ENCODE measurements at regions not wholly inside any gene's neighbourhood (a gene's known extent, or its start where the extent isn't known, plus 50 kb on each side); places are given as distances from the start of the nearest gene placed in this dataset.

- H3K27me3 ChIP-seq (ENCODE audit: low read length), result no peaks in the 10 kb centered on the region
- H3K9me3 ChIP-seq (ENCODE audit: insufficient read depth, low read length), result no peaks in the 10 kb centered on the region
- H3K79me2 ChIP-seq (ENCODE audit: insufficient read depth, low read length), result no peaks in the 10 kb centered on the region
- TF ChIP-seq EZH2phosphoT487 (conservative IDR thresholded peaks at IDR 0.05; ENCODE audit: low read length), result no peak
- TF ChIP-seq CTCF (IDR thresholded peaks at IDR 0.05; ENCODE audit: insufficient read depth, low read length, poor library complexity, severe bottlenecking), result no peak
- H4K20me1 ChIP-seq (ENCODE audit: low read depth, low read length), result no peaks in the 10 kb centered on the region
- H3F3A ChIP-seq (ENCODE audit: insufficient read depth), result no peaks in the 10 kb centered on the region
- no peaks in the 10 kb centered on the region for H3K9me2 ChIP-seq (replicated peaks; ENCODE audit: insufficient read depth, low read length)
- H3K9ac ChIP-seq (ENCODE audit: low read length), result no peak overlapping the region
- no peaks in the 10 kb centered on the region for H3K36me3 ChIP-seq (ENCODE audit: low read length)
- H2AFZ ChIP-seq (ENCODE audit: low read depth, low read length, severe bottlenecking), result no peak overlapping the region
- no peak overlapping the region for H3K4me3 ChIP-seq (ENCODE audit: insufficient read depth, low read length, poor library complexity, severe bottlenecking)
- H3K27ac ChIP-seq (ENCODE audit: low read depth, low read length), result no peak overlapping the region
- H3K4me2 ChIP-seq (ENCODE audit: low read depth, low read length, poor library complexity, severe bottlenecking), result no peak overlapping the region
Measured at GRCh38 chr3:195012100-195012499, 258.9 kb downstream of the XXYLT1 start.

GRCh38 chr3:195012571-195012970, 258.4 kb downstream of the XXYLT1 start:
- no peak overlapping the region for H3K9ac ChIP-seq (ENCODE audit: low read length)
- H3K27me3 ChIP-seq (ENCODE audit: low read length), result no peaks in the 10 kb centered on the region
- no peak overlapping the region for H3K4me2 ChIP-seq (ENCODE audit: low read depth, low read length, poor library complexity, severe bottlenecking)
- no peaks in the 10 kb centered on the region for H4K20me1 ChIP-seq (ENCODE audit: low read depth, low read length)
- no peaks in the 10 kb centered on the region for H3K79me2 ChIP-seq (ENCODE audit: insufficient read depth, low read length)
- H2AFZ ChIP-seq (ENCODE audit: low read depth, low read length, severe bottlenecking), result no peak overlapping the region
- H3K36me3 ChIP-seq (ENCODE audit: low read length), result no peaks in the 10 kb centered on the region
- no peaks in the 10 kb centered on the region for H3K9me2 ChIP-seq (replicated peaks; ENCODE audit: insufficient read depth, low read length)
- H3K4me3 ChIP-seq (ENCODE audit: insufficient read depth, low read length, poor library complexity, severe bottlenecking), result no peak overlapping the region
- no peaks in the 10 kb centered on the region for H3F3A ChIP-seq (ENCODE audit: insufficient read depth)
- H3K9me3 ChIP-seq (ENCODE audit: insufficient read depth, low read length), result no peaks in the 10 kb centered on the region
- H3K27ac ChIP-seq (ENCODE audit: low read depth, low read length), result no peak overlapping the region
- TF ChIP-seq CTCF (IDR thresholded peaks at IDR 0.05; ENCODE audit: insufficient read depth, low read length, poor library complexity, severe bottlenecking), result no peak

- no peaks in the 10 kb centered on the region for H3K9me2 ChIP-seq (replicated peaks; ENCODE audit: insufficient read depth, low read length)
- no peak overlapping the region for H3K9ac ChIP-seq (ENCODE audit: low read length)
- no peaks in the 10 kb centered on the region for H3K9me3 ChIP-seq (ENCODE audit: insufficient read depth, low read length)
- no peak overlapping the region for H3K4me2 ChIP-seq (ENCODE audit: low read depth, low read length, poor library complexity, severe bottlenecking)
- H2AFZ ChIP-seq (ENCODE audit: low read depth, low read length, severe bottlenecking), result no peak overlapping the region
- H3K27ac ChIP-seq (ENCODE audit: low read depth, low read length), result no peak overlapping the region
- no peaks in the 10 kb centered on the region for H3K36me3 ChIP-seq (ENCODE audit: low read length)
- H3K79me2 ChIP-seq (ENCODE audit: insufficient read depth, low read length), result no peaks in the 10 kb centered on the region
- no peaks in the 10 kb centered on the region for H3F3A ChIP-seq (ENCODE audit: insufficient read depth)
- no peaks in the 10 kb centered on the region for H3K27me3 ChIP-seq (ENCODE audit: low read length)
- H4K20me1 ChIP-seq (ENCODE audit: low read depth, low read length), result no peaks in the 10 kb centered on the region
- TF ChIP-seq CTCF (IDR thresholded peaks at IDR 0.05; ENCODE audit: insufficient read depth, low read length, poor library complexity, severe bottlenecking), result no peak
- no peak for TF ChIP-seq EZH2phosphoT487 (conservative IDR thresholded peaks at IDR 0.05; ENCODE audit: low read length)
- H3K4me3 ChIP-seq (ENCODE audit: insufficient read depth, low read length, poor library complexity, severe bottlenecking), result no peak overlapping the region
Measured at GRCh38 chr3:195013411-195014361, 257.3 kb downstream of the XXYLT1 start.

All from SU-DHL-6 (cell line).